Neural cell (in vitro differentiated cells): ENCODE measurements at regions not wholly inside any gene's neighbourhood (a gene's known extent, or its start where the extent isn't known, plus 50 kb on each side); places are given as distances from the start of the nearest gene placed in this dataset.

Experiments used
- EP300 ChIP-seq: fragments of 450-650 bp; conservative IDR thresholded peaks from 2 replicates; pipeline ENCODE4 v1.6.1; 2014; ENCODE audit warnings: antibody characterized with exemption, mild to moderate bottlenecking, moderate library complexity; ENCODE audit not compliant: poor library complexity, severe bottlenecking
- EZH2 ChIP-seq: fragments of 200-600, 300-800 bp; shearing (Covaris generic), sonication (generic); IDR thresholded peaks from 2 replicates; pipeline ENCODE4 v1.6.1; 2014; ENCODE audit warnings: antibody characterized with exemption, low read length, borderline replicate concordance, mild to moderate bottlenecking; ENCODE audit not compliant: insufficient read depth, poor library complexity, severe bottlenecking
- POLR2AphosphoS5 ChIP-seq: IDR thresholded peaks from 2 replicates; pipeline ENCODE4 v1.6.1; 2012
- RAD21 ChIP-seq: fragments of 450-650 bp; conservative IDR thresholded peaks from 2 replicates; pipeline ENCODE4 v1.6.1; 2014; ENCODE audit warnings: antibody characterized with exemption, mild to moderate bottlenecking, moderate library complexity
- SMC3 ChIP-seq: fragments of 450-650 bp; conservative IDR thresholded peaks from 2 replicates; pipeline ENCODE4 v1.6.1; 2014; ENCODE audit warnings: antibody characterized with exemption, mild to moderate bottlenecking, moderate library complexity; ENCODE audit not compliant: poor library complexity
- TAF1 ChIP-seq: IDR thresholded peaks from 2 replicates; pipeline ENCODE4 v1.6.1; 2012; ENCODE audit warnings: low read depth
- TF ChIP-seq, protein P1 (sequence below): fragments of 450-650 bp; IDR thresholded peaks from 2 replicates; pipeline ENCODE4 v1.5.1; 2014; ENCODE audit warnings: antibody characterized with exemption, mild to moderate bottlenecking, moderate library complexity; ENCODE audit not compliant: poor library complexity, severe bottlenecking

DNA sequence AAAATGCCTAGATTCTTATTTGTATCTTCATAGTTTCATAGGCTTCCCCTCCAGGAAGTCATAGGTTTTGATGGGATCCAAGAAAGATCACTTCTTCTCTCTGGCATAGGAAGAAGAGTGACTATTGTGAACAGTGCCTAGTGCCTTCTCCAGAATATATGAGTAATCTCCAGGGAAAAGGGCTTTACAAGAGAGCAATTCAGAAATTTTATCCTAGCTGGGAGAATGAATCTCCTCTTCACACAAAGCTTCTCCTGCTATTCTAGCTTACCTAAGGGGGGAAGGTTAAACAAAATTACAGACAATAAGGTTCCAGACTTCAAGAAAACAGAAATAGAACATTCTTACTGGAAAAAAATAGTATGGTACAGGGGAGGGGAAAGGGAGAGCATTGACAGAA is 1193.3 kb upstream of the CDH6 start:
- TF ChIP-seq, protein P1, sequence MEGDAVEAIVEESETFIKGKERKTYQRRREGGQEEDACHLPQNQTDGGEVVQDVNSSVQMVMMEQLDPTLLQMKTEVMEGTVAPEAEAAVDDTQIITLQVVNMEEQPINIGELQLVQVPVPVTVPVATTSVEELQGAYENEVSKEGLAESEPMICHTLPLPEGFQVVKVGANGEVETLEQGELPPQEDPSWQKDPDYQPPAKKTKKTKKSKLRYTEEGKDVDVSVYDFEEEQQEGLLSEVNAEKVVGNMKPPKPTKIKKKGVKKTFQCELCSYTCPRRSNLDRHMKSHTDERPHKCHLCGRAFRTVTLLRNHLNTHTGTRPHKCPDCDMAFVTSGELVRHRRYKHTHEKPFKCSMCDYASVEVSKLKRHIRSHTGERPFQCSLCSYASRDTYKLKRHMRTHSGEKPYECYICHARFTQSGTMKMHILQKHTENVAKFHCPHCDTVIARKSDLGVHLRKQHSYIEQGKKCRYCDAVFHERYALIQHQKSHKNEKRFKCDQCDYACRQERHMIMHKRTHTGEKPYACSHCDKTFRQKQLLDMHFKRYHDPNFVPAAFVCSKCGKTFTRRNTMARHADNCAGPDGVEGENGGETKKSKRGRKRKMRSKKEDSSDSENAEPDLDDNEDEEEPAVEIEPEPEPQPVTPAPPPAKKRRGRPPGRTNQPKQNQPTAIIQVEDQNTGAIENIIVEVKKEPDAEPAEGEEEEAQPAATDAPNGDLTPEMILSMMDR = no peak
- no peak for TF ChIP-seq TAF1
- TF ChIP-seq EZH2 = no peak
- no peak for TF ChIP-seq EP300
- TF ChIP-seq POLR2AphosphoS5 = no peak
- no peak for TF ChIP-seq SMC3
- TF ChIP-seq RAD21 = no peak
